ENCODE measurements at regions not wholly inside any gene's neighbourhood (a gene's known extent, or its start where the extent isn't known, plus 50 kb on each side); places are given as distances from the start of the nearest gene placed in this dataset.

- no peak for TF ChIP-seq CTCF (IDR thresholded peaks at IDR 0.05)
- TF ChIP-seq POLR2A (IDR thresholded peaks at IDR 0.05): no peak
Measured at GRCh38 chr2:8412586-8412985, 269.3 kb upstream of the ID2 start.
